HepG2 (cell line): ENCODE measurements at regions not wholly inside any gene's neighbourhood (a gene's known extent, or its start where the extent isn't known, plus 50 kb on each side); places are given as distances from the start of the nearest gene placed in this dataset.

ENCODE experiments used
- ATAC-seq: fragments of 200-7000 bp; cut with Tn5 transposase; 3 replicates; pipeline ENCODE4 v1.9.1; 2020; ENCODE audit warnings: mild to moderate bottlenecking, moderate library complexity
- BruUV-seq: library from RNA; stranded (reverse); fragments of 400-500 nt; replicated peaks from 2 replicates; lab custom pipeline; 2021; lab: Mats Ljungman, UMichigan
- CTCF ChIA-PET: fragments of 300-600 bp; formaldehyde crosslinking; extraction: SDS; loops from one replicate; lab custom pipeline; 2021; ENCODE audit warnings: low total read pairs, inconsistent platforms, low intra/inter-chr PET ratio; lab: Yijun Ruan, JAX
- POLR2A ChIA-PET: fragments of 350-600 bp; sonication (Branson Sonifier 250); formaldehyde crosslinking; loops from one replicate; lab custom pipeline; 2020; ENCODE audit warnings: antibody characterized with exemption, inconsistent platforms; lab: Yijun Ruan, JAX
- DNase-seq: peaks from one replicate; pipeline ENCODE4 v3.0.0-alpha.2; 2015; ENCODE audit warnings: low spot score
- FAIRE-seq: peaks from 3 replicates; lab custom pipeline; 2011; peaks lifted over from hg19 to GRCh38; lab: Jason Lieb, UNC
- H2AFZ ChIP-seq: one replicate; pipeline ENCODE4 v1.6.1; 2011; ENCODE audit warnings: low read length, inconsistent platforms
- H3K27ac ChIP-seq: fragments of 300-600 bp; 3 replicates; pipeline ENCODE4 v1.8.0; 2011; ENCODE audit warnings: mixed run types, mild to moderate bottlenecking, mixed read lengths, low read length, inconsistent platforms; ENCODE audit not compliant: insufficient read depth; ENCODE audit errors: extremely low read length
- H3K27me3 ChIP-seq, 2 experiments: fragments of 200-600 bp in 1 of 2; 2 replicates in 1 of 2; 3 replicates in 1 of 2; pipeline versions ENCODE4 v1.6.0 to v1.8.0; 2011; ENCODE audit warnings: low read length in 2 of 2, mild to moderate bottlenecking in 2 of 2, moderate library complexity in 2 of 2, inconsistent platforms in 1 of 2; ENCODE audit not compliant: insufficient read depth in 2 of 2, control insufficient read depth in 1 of 2
- H3K36me3 ChIP-seq, 2 experiments: fragments of 200-600 bp in 1 of 2; replicated peaks in 1 of 2; 2 replicates in 1 of 2; 3 replicates in 1 of 2; pipeline versions ENCODE4 v1.5.1 to v1.8.0; 2011; ENCODE audit warnings: low read length in 2 of 2, inconsistent platforms in 1 of 2; ENCODE audit not compliant: insufficient read depth in 2 of 2, control insufficient read depth in 1 of 2
- H3K4me1 ChIP-seq: 2 replicates; pipeline ENCODE4 v1.5.1; 2012; ENCODE audit warnings: low read length, inconsistent platforms; ENCODE audit not compliant: insufficient read depth
- H3K4me2 ChIP-seq: 2 replicates; pipeline ENCODE4 v1.6.0; 2011; ENCODE audit warnings: low read depth, low read length, inconsistent platforms
- H3K4me3 ChIP-seq, 3 experiments: fragments of 200-600 bp in 1 of 3; sonication (generic), shearing (Covaris generic) in 1 of 3; replicated peaks in 1 of 3; 2 replicates each; pipeline ENCODE4 v1.5.1; 2011 to 2016; ENCODE audit warnings: low read length in 3 of 3, inconsistent platforms in 2 of 3, low read depth in 2 of 3, mild to moderate bottlenecking in 2 of 3, control low read depth in 1 of 3, mixed read lengths in 1 of 3; ENCODE audit not compliant: insufficient read depth in 1 of 3
- H3K79me2 ChIP-seq: one replicate; pipeline ENCODE4 v1.6.1; 2011; ENCODE audit warnings: low read length, inconsistent platforms; ENCODE audit not compliant: insufficient read depth
- H3K9ac ChIP-seq: 2 replicates; pipeline ENCODE4 v1.6.0; 2011; ENCODE audit warnings: mild to moderate bottlenecking, low read depth, low read length, inconsistent platforms; ENCODE audit not compliant: insufficient read depth
- H3K9me3 ChIP-seq: 2 replicates; pipeline ENCODE4 v1.5.1; 2012; ENCODE audit warnings: mild to moderate bottlenecking, low read length
- H4K20me1 ChIP-seq: 2 replicates; pipeline ENCODE4 v1.6.0; 2011; ENCODE audit warnings: inconsistent platforms, mild to moderate bottlenecking, low read length, moderate library complexity; ENCODE audit not compliant: insufficient read depth
- FOXJ3 ChIP-seq: sonication (generic); formaldehyde crosslinking; IDR thresholded peaks from 2 replicates; pipeline ENCODE4 v1.4.0; 2020; ENCODE audit warnings: missing genetic modification reagents, mild to moderate bottlenecking, borderline replicate concordance
- PRDM15 ChIP-seq: sonication (generic); formaldehyde crosslinking; IDR thresholded peaks from 2 replicates; pipeline ENCODE4 v1.4.0; 2020; ENCODE audit warnings: missing genetic modification reagents
- TBX2 ChIP-seq: sonication (generic); formaldehyde crosslinking; IDR thresholded peaks from 2 replicates; pipeline ENCODE4 v1.5.0; 2020; ENCODE audit warnings: missing genetic modification reagents, mild to moderate bottlenecking, borderline replicate concordance
- TMF1 ChIP-seq: sonication (generic); formaldehyde crosslinking; IDR thresholded peaks from 2 replicates; pipeline ENCODE4 v1.8.1; 2022; ENCODE audit warnings: low read depth, missing genetic modification reagents
- ZNF263 ChIP-seq: sonication (generic); formaldehyde crosslinking; IDR thresholded peaks from 2 replicates; pipeline ENCODE4 v1.4.0; 2020; ENCODE audit warnings: missing genetic modification reagents
- WGBS: methylation state at CpG from one replicate; pipeline ENCODE4 v1.1.6; 2017; ENCODE audit warnings: low lambda C conversion rate; 5-methylcytosine and 5-hydroxymethylcytosine counted together
- in situ Hi-C: cut with HindIII; loops from 2 replicates; pipeline ENCODE4 v1.10.0; 2017; ENCODE audit warnings: low pct_unique_long_range_greater_than_20kb; ENCODE audit not compliant: extremely low pct_ligation_motif_present
- intact Hi-C: fragments of 100-400 bp; cut with micrococcal nuclease; formaldehyde crosslinking; loops from one replicate; pipeline ENCODE4 v1.10.0; 2022; ENCODE audit not compliant: unreplicated experiment
- TF ChIP-seq, protein P1 (sequence below): sonication (generic); formaldehyde crosslinking; IDR thresholded peaks from 2 replicates; pipeline ENCODE4 v1.5.1; 2020; ENCODE audit warnings: missing genetic modification reagents, mild to moderate bottlenecking, borderline replicate concordance

- TF ChIP-seq PRDM15 (CRISPR knock-in tag) = no peak
- TF ChIP-seq ZNF263 (CRISPR knock-in tag) = peak; percentile 88
- TF ChIP-seq, protein P1, sequence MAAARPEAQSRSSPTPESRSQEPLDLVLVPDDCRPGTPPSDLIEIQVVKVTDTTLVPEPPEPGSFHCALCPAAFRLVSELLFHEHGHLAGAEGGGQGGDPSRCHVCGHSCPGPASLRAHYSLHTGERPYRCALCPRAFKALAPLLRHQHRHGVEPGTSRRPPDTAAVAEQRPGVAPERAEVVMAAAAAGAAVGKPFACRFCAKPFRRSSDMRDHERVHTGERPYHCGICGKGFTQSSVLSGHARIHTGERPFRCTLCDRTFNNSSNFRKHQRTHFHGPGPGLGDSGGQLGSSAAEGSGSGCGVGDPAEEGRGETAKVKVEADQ (CRISPR knock-in tag) = no peak
- TF ChIP-seq TBX2 (CRISPR knock-in tag) = peak; percentile 42; the same call in 1 of the 2 replicates
- TF ChIP-seq FOXJ3 = peak; percentile 54
Measured at GRCh38 chr1:93784538-93784937, 94.5 kb downstream of the DNTTIP2 start (continued).

DNA sequence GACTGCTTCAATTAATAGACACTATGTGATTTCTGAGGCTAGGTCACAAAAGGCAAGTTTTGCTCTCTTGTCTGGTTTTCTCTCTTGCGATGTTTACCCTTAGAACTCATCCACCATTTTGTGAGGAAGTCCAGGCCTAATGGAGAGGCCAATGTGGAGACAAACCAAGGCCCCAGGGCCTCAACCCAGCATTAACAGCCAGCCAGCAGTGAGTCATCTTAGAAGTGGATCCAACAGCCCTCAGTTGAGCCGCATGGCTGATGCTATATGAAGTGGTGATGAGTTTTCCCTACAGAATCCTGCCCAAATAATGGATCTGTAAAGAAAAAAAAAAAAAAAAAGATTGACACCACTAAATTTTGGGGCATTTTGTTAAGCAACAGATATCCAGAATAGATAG lies 95.1 kb downstream of the DNTTIP2 start:
- no peak overlapping the region for H3K9ac ChIP-seq
- TF ChIP-seq TMF1 (CRISPR knock-in tag) = no peak
- no peaks in the 10 kb centered on the region for H4K20me1 ChIP-seq
- peaks cover 43% of the 10 kb centered on the region for H3K4me1 ChIP-seq
- ATAC-seq (no peak), FAIRE-seq (no peak), DNase-seq (no peak)
- no peak overlapping the region for H2AFZ ChIP-seq
- in situ Hi-C loops = no loop called here
- 90% methylated on average over 2 of the region's 2 CpGs for WGBS
- no peak overlapping the region for H3K4me2 ChIP-seq
- peak overlapping the region; percentile 42 for H3K27ac ChIP-seq
- peaks cover 8% of the 10 kb centered on the region; the same call in 1 of the 2 replicates for H3K9me3 ChIP-seq
- no peaks in the 10 kb centered on the region for H3K79me2 ChIP-seq
- ChIA-PET CTCF (no interaction called here), POLR2A (interaction anchor here (0.9 kb wide), 2 partner anchors 25 to 44 kb away, joined by 3 read pairs; no protein-coding TSS in a partner anchor)
- intact Hi-C loops = loop anchor here (1.0 kb wide), 1 partner anchor 15 kb away; no protein-coding TSS in a partner anchor
- H3K36me3 ChIP-seq = no peaks in the 10 kb centered on the region
- no peaks in the 10 kb centered on the region for H3K27me3 ChIP-seq
- no peak overlapping the region for H3K4me3 ChIP-seq
- BruUV-seq = no TSS peak
